WERI-Rb-1 (cell line): ENCODE measurements at regions not wholly inside any gene's neighbourhood (a gene's known extent, or its start where the extent isn't known, plus 50 kb on each side); places are given as distances from the start of the nearest gene placed in this dataset.

ENCODE experiments used
- DNase-seq: peaks from one replicate; pipeline ENCODE4 v3.0.0-alpha.2; 2020
- H3K27ac ChIP-seq: fragments of 250-450 bp; sonication (Bioruptor Pico); 2 replicates; pipeline ENCODE4 v1.5.1; 2020; ENCODE audit warnings: mild to moderate bottlenecking, moderate library complexity
- H3K27me3 ChIP-seq: fragments of 250-450 bp; sonication (Bioruptor Pico); 2 replicates; pipeline ENCODE4 v1.5.1; 2021; ENCODE audit warnings: mild to moderate bottlenecking, low read depth, moderate library complexity; ENCODE audit not compliant: insufficient read depth, severe bottlenecking
- H3K36me3 ChIP-seq: fragments of 250-450 bp; sonication (Bioruptor Pico); 2 replicates; pipeline ENCODE4 v1.5.1; 2020; ENCODE audit warnings: mild to moderate bottlenecking, moderate library complexity
- H3K4me3 ChIP-seq: 2 replicates; pipeline ENCODE4 v1.5.1; 2011; ENCODE audit warnings: low read depth, mild to moderate bottlenecking, control low read depth, low read length
- H3K9me3 ChIP-seq: fragments of 250-450 bp; sonication (Bioruptor Pico); 2 replicates; pipeline ENCODE4 v1.5.1; 2021; ENCODE audit warnings: mild to moderate bottlenecking, moderate library complexity; ENCODE audit not compliant: severe bottlenecking
- TF ChIP-seq, protein P1 (sequence below): IDR thresholded peaks from 2 replicates; pipeline ENCODE4 v1.5.1; 2011; ENCODE audit warnings: low read depth, mild to moderate bottlenecking, control low read depth, inconsistent platforms, low read length

DNA sequence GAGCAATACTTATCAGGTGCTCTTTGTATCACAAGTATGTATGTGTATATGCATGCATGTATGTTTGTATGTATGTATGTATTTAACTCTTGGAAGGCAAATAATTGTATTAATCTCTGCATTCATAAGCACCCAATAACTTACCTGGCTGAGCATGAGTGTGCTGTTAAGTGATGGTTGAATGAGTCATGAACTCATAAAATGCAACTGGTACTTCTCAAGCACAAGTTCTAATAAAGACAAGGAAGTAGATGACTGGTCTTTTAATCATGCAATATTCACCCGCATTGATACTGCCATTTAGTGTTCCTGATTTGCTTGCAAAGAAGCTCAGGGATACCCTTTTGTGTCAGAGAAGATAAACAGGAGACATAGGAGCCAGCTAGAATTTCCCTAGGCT lies 204.9 kb upstream of the TRPM3 start:
- Histone ChIP-seq H3K36me3 (no peaks in the 10 kb centered on the region), H3K27ac (no peak overlapping the region), H3K9me3 (no peaks in the 10 kb centered on the region), H3K27me3 (no peaks in the 10 kb centered on the region), H3K4me3 (no peak overlapping the region)
- no peak for DNase-seq
- TF ChIP-seq, protein P1, sequence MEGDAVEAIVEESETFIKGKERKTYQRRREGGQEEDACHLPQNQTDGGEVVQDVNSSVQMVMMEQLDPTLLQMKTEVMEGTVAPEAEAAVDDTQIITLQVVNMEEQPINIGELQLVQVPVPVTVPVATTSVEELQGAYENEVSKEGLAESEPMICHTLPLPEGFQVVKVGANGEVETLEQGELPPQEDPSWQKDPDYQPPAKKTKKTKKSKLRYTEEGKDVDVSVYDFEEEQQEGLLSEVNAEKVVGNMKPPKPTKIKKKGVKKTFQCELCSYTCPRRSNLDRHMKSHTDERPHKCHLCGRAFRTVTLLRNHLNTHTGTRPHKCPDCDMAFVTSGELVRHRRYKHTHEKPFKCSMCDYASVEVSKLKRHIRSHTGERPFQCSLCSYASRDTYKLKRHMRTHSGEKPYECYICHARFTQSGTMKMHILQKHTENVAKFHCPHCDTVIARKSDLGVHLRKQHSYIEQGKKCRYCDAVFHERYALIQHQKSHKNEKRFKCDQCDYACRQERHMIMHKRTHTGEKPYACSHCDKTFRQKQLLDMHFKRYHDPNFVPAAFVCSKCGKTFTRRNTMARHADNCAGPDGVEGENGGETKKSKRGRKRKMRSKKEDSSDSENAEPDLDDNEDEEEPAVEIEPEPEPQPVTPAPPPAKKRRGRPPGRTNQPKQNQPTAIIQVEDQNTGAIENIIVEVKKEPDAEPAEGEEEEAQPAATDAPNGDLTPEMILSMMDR, result no peak

DNA sequence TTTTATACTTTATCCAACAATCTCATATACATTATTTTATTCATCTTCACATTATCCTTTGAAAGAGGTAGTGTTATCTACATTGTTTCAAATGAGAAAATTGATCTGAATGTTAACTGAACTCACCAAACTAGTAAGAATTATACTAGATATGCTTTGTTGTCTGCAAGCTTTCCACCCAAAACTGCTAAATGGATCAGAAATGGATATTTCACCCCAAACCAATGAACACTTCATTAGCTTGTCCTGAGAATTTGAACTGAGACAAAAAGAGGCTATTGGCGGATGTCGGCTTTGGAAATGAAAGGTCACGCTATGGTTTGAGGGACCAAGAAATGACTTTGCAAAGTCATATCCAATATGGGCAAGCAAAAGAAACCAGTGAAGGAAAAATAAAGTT lies 201.9 kb upstream of the TRPM3 start:
- TF ChIP-seq, protein P1, result no peak
- no peak overlapping the region for H3K27ac ChIP-seq
- no peak for DNase-seq
- H3K9me3 ChIP-seq, result no peaks in the 10 kb centered on the region
- no peaks in the 10 kb centered on the region for H3K36me3 ChIP-seq
- H3K27me3 ChIP-seq, result no peaks in the 10 kb centered on the region
- H3K4me3 ChIP-seq, result no peak overlapping the region

DNA sequence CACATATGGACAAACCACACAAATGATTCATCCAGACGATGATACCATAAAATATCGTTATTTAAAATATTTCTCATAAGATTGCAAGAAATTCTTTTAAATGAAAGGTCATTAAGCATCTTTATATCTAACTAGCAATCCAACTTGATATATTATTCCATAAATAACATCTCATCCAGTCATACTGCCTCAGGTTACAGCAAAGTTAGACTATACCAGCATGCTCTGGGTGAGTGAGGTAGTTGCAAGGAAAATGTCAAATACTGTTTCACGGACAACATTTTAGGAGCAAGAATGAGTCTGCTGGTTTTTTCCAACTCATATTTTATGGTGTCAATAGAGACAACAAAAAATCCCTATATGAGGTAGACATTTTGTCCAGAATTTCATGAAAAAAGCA lies 200.9 kb upstream of the TRPM3 start:
- TF ChIP-seq, protein P1, result no peak
- H3K36me3 ChIP-seq, result no peaks in the 10 kb centered on the region
- no peak for DNase-seq
- H3K27ac ChIP-seq, result no peak overlapping the region
- no peaks in the 10 kb centered on the region for H3K9me3 ChIP-seq
- no peaks in the 10 kb centered on the region for H3K27me3 ChIP-seq
- H3K4me3 ChIP-seq, result no peak overlapping the region

DNA sequence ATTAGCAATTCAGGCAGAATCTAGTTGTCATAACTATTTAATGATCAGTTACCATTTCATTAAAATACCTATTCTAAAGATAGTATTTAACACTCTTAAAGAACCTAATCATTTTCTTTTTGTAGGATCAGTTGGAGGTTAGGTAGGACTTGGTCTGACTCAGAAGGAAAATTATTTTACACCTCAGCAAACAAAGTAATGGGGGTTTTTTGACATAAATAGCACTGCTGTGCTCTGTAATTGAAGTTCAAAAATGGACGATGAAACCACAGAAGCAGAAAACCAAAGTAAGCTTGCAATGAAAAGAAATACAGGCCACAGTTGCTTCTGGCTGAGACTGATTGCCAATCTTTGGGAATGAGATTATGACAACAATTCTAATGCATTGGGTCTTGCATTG lies 187.0 kb upstream of the TRPM3 start:
- Histone ChIP-seq H3K9me3 (no peaks in the 10 kb centered on the region), H3K27me3 (no peaks in the 10 kb centered on the region), H3K27ac (no peak overlapping the region), H3K36me3 (no peaks in the 10 kb centered on the region), H3K4me3 (no peak overlapping the region)
- no peak for DNase-seq
- TF ChIP-seq, protein P1, result no peak

DNA sequence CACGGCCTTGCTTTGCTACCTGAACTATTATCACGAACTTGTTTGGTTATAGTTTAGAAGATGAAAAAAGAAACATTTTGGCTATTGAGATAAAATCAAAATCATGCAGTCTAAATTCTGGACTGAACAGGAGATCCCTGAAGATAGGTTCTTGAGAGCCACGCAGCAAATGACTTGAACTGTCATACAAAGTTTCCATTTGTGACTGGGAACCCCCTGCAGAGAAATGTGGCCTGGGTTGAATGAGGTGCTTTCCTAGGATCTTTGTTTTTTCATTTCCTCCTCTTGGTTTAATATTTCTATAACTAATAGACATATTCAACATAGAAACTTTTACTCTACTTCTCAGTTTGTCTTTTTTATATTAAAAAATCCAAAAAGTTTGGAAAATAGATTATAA lies 184.7 kb upstream of the TRPM3 start:
- H3K27me3 ChIP-seq, result no peaks in the 10 kb centered on the region
- H3K9me3 ChIP-seq, result no peaks in the 10 kb centered on the region
- DNase-seq, result no peak

DNA sequence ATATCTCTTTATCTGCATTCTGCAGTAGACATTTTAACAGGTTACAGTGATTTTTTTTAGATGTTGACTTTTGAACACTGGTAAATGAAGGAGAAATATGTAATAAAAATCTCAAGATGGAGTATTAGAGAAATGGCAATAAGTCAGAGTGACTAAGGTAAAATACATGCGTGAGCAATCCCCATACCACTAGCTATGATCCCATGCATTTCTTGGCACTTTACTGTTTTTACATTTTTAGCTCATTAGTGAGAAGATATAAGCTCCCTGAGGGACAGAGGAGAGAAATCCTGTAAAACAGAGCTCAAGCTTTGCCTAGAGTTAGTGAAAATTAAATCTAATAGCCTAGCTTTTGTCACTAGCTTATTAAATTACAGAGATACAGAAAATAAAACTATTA lies 181.9 kb upstream of the TRPM3 start:
- Histone ChIP-seq H3K36me3 (no peaks in the 10 kb centered on the region), H3K27ac (no peak overlapping the region)
- no peak for DNase-seq

More for the DNA sequence above, 184.7 kb upstream of the TRPM3 start:
- no peak overlapping the region for H3K4me3 ChIP-seq
- H3K36me3 ChIP-seq, result no peaks in the 10 kb centered on the region
- H3K27ac ChIP-seq, result no peak overlapping the region
- TF ChIP-seq, protein P1, result no peak

More for the DNA sequence above, 181.9 kb upstream of the TRPM3 start:
- TF ChIP-seq, protein P1, result no peak
- Histone ChIP-seq H3K27me3 (no peaks in the 10 kb centered on the region), H3K9me3 (no peaks in the 10 kb centered on the region), H3K4me3 (no peak overlapping the region)
